HFFc6 (cell line): ENCODE measurements at regions not wholly inside any gene's neighbourhood (a gene's known extent, or its start where the extent isn't known, plus 50 kb on each side); places are given as distances from the start of the nearest gene placed in this dataset. TPM values are rescaled to one million over a fixed set of nuclear protein-coding genes. Genes with fewer than 3 reads are reported as not detected.

Source experiments
- microRNA-seq: library from miRNA; unstranded; fragments of <30 nt; microRNA quantifications from one replicate; pipeline ENCODE4, GENCODE V29; 2019

Small RNA genes lying in the stretch of these regions (microRNA-seq; reads per million reads assigned to microRNA genes)
- not detected for gene MIR4436B2
